Keratinocyte (primary cell): ENCODE measurements at regions not wholly inside any gene's neighbourhood (a gene's known extent, or its start where the extent isn't known, plus 50 kb on each side); places are given as distances from the start of the nearest gene placed in this dataset.

Experiments
- EZH2 ChIP-seq: IDR thresholded peaks from one replicate; pipeline ENCODE4 v1.6.1; 2012; ENCODE audit warnings: inconsistent platforms, mild to moderate bottlenecking, low read length, moderate library complexity
- TF ChIP-seq, protein P1 (sequence below), 3 experiments: IDR thresholded peaks in 1 of 3; conservative IDR thresholded peaks in 1 of 3; optimal IDR thresholded peaks in 1 of 3; 2 replicates in 2 of 3; 3 replicates in 1 of 3; pipeline versions ENCODE3 to v1.5.1; 2011; ENCODE audit warnings: low read length in 3 of 3, mild to moderate bottlenecking in 3 of 3, moderate library complexity in 2 of 3, control low read depth in 1 of 3, inconsistent platforms in 1 of 3; ENCODE audit not compliant: insufficient read depth in 2 of 3; ENCODE audit errors: extremely low read depth in 1 of 3

DNA sequence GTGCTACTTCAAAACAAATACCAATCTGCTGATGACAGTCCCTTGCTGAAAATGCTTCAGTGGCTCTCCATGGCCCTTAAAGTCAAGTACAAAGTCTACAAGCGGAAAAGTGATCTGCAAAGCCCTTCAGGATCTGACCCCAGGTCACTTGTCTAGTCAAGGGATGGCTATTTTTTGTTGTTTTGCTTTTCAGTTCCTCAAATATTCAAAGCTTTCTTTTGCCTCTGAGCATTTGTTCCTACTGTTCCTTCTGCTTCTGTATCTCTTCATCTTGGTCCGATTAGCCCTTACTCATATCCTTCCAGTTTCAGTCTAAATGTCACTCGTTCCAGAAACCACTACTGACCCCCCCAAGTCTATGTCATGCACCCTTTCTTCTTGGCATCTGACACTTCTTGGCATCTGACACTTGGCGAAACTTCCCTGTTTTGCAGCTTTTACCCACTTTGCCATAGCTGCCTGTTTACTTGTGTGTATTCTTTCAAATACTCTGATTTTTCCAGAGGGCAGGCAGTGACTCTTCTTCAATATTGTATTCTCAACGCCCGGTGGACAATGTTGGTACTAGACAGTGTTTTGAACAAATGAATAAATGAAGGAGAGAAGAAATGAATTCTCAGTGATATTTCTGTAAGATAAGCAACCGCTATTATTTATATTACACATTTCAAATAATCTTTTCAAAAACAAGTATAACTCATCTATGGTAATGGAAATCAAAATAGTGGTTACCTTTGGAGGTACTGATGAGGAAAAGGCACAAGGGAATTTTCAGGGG, 175.9 kb upstream of the FN1 start:
- TF ChIP-seq, protein P1, sequence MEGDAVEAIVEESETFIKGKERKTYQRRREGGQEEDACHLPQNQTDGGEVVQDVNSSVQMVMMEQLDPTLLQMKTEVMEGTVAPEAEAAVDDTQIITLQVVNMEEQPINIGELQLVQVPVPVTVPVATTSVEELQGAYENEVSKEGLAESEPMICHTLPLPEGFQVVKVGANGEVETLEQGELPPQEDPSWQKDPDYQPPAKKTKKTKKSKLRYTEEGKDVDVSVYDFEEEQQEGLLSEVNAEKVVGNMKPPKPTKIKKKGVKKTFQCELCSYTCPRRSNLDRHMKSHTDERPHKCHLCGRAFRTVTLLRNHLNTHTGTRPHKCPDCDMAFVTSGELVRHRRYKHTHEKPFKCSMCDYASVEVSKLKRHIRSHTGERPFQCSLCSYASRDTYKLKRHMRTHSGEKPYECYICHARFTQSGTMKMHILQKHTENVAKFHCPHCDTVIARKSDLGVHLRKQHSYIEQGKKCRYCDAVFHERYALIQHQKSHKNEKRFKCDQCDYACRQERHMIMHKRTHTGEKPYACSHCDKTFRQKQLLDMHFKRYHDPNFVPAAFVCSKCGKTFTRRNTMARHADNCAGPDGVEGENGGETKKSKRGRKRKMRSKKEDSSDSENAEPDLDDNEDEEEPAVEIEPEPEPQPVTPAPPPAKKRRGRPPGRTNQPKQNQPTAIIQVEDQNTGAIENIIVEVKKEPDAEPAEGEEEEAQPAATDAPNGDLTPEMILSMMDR (optimal IDR thresholded peaks at IDR 0.05 in 1 of 3, IDR thresholded peaks at IDR 0.05 in 1 of 3, conservative IDR thresholded peaks at IDR 0.05 in 1 of 3; ENCODE audit: extremely low read depth in 1 of 3, insufficient read depth in 2 of 3, low read length in 3 of 3) = no peak
- TF ChIP-seq EZH2 = no peak
